H1 (cell line): ENCODE measurements at regions not wholly inside any gene's neighbourhood (a gene's known extent, or its start where the extent isn't known, plus 50 kb on each side); places are given as distances from the start of the nearest gene placed in this dataset.

ENCODE experiments used
- CTCF ChIA-PET: fragments of 300-600 bp; sonication (Branson Sonifier 250); formaldehyde crosslinking; loops from one replicate; lab custom pipeline; 2021; ENCODE audit not compliant: partially characterized antibody; lab: Charles Lee
- POLR2A ChIA-PET: fragments of 300-600 bp; sonication (Branson Sonifier 250); formaldehyde crosslinking; loops from one replicate; lab custom pipeline; 2021; ENCODE audit warnings: inconsistent platforms; ENCODE audit not compliant: partially characterized antibody; lab: Charles Lee
- DNase-seq, 2 experiments: peaks; one replicate each; pipeline versions ENCODE4 v3.0.0 to v3.0.0-alpha.2; 2010 to 2022; ENCODE audit warnings: low spot score in 2 of 2, low read depth in 1 of 2, mixed read lengths in 1 of 2
- FAIRE-seq: peaks from 2 replicates; lab custom pipeline; 2011; peaks lifted over from hg19 to GRCh38; lab: Jason Lieb, UNC
- H2AFZ ChIP-seq: 2 replicates; pipeline ENCODE4 v1.8.1; 2012; ENCODE audit warnings: low read length, inconsistent platforms
- H2AK5ac ChIP-seq: 2 replicates; pipeline ENCODE4 v1.6.1; 2013; ENCODE audit warnings: low read depth, low read length
- H2BK120ac ChIP-seq: replicated peaks from 2 replicates; pipeline ENCODE3; 2013; ENCODE audit warnings: low read depth, low read length, inconsistent platforms
- H2BK12ac ChIP-seq: 2 replicates; pipeline ENCODE4 v1.6.1; 2013; ENCODE audit warnings: low read depth, low read length
- H2BK15ac ChIP-seq: 2 replicates; pipeline ENCODE4 v1.6.1; 2013; ENCODE audit warnings: low read length
- H2BK20ac ChIP-seq: 2 replicates; pipeline ENCODE4 v1.6.1; 2013; ENCODE audit warnings: low read length
- H2BK5ac ChIP-seq: 2 replicates; pipeline ENCODE4 v1.6.1; 2013; ENCODE audit warnings: low read depth, low read length
- H3K14ac ChIP-seq: 2 replicates; pipeline ENCODE4 v1.6.1; 2013; ENCODE audit warnings: inconsistent platforms; ENCODE audit not compliant: insufficient read length
- H3K18ac ChIP-seq: 2 replicates; pipeline ENCODE4 v1.6.1; 2013; ENCODE audit warnings: low read length; ENCODE audit errors: extremely low read depth
- H3K23ac ChIP-seq: 2 replicates; pipeline ENCODE4 v1.6.1; 2013; ENCODE audit warnings: inconsistent platforms; ENCODE audit not compliant: insufficient read length
- H3K23me2 ChIP-seq: 2 replicates; pipeline ENCODE4 v1.6.1; 2013; ENCODE audit warnings: low read depth, low read length
- H3K27ac ChIP-seq: 2 replicates; pipeline ENCODE4 v1.6.1; 2011; ENCODE audit warnings: low read depth, low read length, inconsistent platforms
- H3K27me3 ChIP-seq, 4 experiments: replicated peaks in 1 of 4; 1 replicate in 1 of 4; 2 replicates in 3 of 4; pipeline versions ENCODE4 v1.6.1 to v1.8.1; 2011 to 2013; ENCODE audit warnings: low read length in 3 of 4, mild to moderate bottlenecking in 3 of 4, inconsistent platforms in 2 of 4, mixed read lengths in 2 of 4, moderate library complexity in 1 of 4; ENCODE audit not compliant: control insufficient read depth in 3 of 4, insufficient read depth in 3 of 4; ENCODE audit errors: extremely low read depth in 1 of 4
- H3K36me3 ChIP-seq, 4 experiments: 2 replicates each; pipeline versions ENCODE4 v1.6.1 to v1.8.1; 2011 to 2013; ENCODE audit warnings: mild to moderate bottlenecking in 4 of 4, low read length in 3 of 4, moderate library complexity in 2 of 4, control low read depth in 1 of 4, inconsistent platforms in 1 of 4; ENCODE audit not compliant: insufficient read depth in 4 of 4, control insufficient read depth in 2 of 4
- H3K4ac ChIP-seq: replicated peaks from 2 replicates; pipeline ENCODE3; 2013; ENCODE audit warnings: low read length, low read depth, mixed read lengths, inconsistent platforms; ENCODE audit not compliant: insufficient read length
- H3K4me1 ChIP-seq, 4 experiments: replicated peaks in 1 of 4; 1 replicate in 1 of 4; 2 replicates in 3 of 4; pipeline versions ENCODE4 v1.6.1 to v1.8.1; 2011 to 2013; ENCODE audit warnings: low read length in 3 of 4, inconsistent platforms in 2 of 4, mixed read lengths in 1 of 4; ENCODE audit not compliant: insufficient read depth in 4 of 4, control insufficient read depth in 3 of 4
- H3K4me2 ChIP-seq, 2 experiments: 2 replicates each; pipeline versions ENCODE4 v1.6.1 to v1.8.1; 2011 to 2013; ENCODE audit warnings: low read depth in 2 of 2, low read length in 2 of 2, control low read depth in 1 of 2, inconsistent platforms in 1 of 2, mild to moderate bottlenecking in 1 of 2; ENCODE audit not compliant: insufficient read depth in 1 of 2
- H3K4me3 ChIP-seq, 4 experiments: fragments of 200-600, 300-600 bp in 1 of 4; sonication (generic), shearing (Covaris generic), sonication (Bioruptor Twin) in 1 of 4; 2 replicates each; pipeline versions ENCODE4 v1.5.1 to v1.8.1; 2011 to 2016; ENCODE audit warnings: low read length in 4 of 4, low read depth in 3 of 4, control low read depth in 2 of 4, inconsistent platforms in 2 of 4, mild to moderate bottlenecking in 2 of 4, mixed read lengths in 1 of 4, moderate library complexity in 1 of 4; ENCODE audit not compliant: insufficient read depth in 2 of 4; ENCODE audit errors: extremely low read depth in 1 of 4
- H3K56ac ChIP-seq: replicated peaks from 2 replicates; pipeline ENCODE3; 2013; ENCODE audit warnings: low read depth, mild to moderate bottlenecking, mixed read lengths, low read length, inconsistent platforms; ENCODE audit not compliant: insufficient read length
- H3K79me1 ChIP-seq: 2 replicates; pipeline ENCODE4 v1.6.1; 2013; ENCODE audit warnings: low read depth, low read length, control low read depth
- H3K79me2 ChIP-seq, 2 experiments: 2 replicates each; pipeline versions ENCODE4 v1.6.1 to v1.8.1; 2012 to 2013; ENCODE audit warnings: low read length in 2 of 2, mild to moderate bottlenecking in 2 of 2, inconsistent platforms in 1 of 2; ENCODE audit not compliant: insufficient read depth in 2 of 2, control insufficient read depth in 1 of 2
- H3K9ac ChIP-seq, 4 experiments: replicated peaks in 1 of 4; 1 replicate in 1 of 4; 2 replicates in 3 of 4; pipeline versions ENCODE4 v1.6.1 to v1.8.1; 2011 to 2013; ENCODE audit warnings: low read depth in 3 of 4, low read length in 3 of 4, control low read depth in 2 of 4, mild to moderate bottlenecking in 2 of 4, moderate library complexity in 2 of 4, inconsistent platforms in 1 of 4; ENCODE audit errors: extremely low read depth in 1 of 4
- H3K9me3 ChIP-seq, 2 experiments: 2 replicates each; pipeline versions ENCODE4 v1.6.1 to v1.8.1; 2012 to 2013; ENCODE audit warnings: mild to moderate bottlenecking in 2 of 2, moderate library complexity in 2 of 2, control low read depth in 1 of 2, inconsistent platforms in 1 of 2, low read depth in 1 of 2, low read length in 1 of 2, mixed read lengths in 1 of 2; ENCODE audit not compliant: insufficient read depth in 2 of 2
- H4K20me1 ChIP-seq, 2 experiments: replicated peaks in 1 of 2; 2 replicates each; pipeline versions ENCODE3 to v1.8.1; 2011 to 2013; ENCODE audit warnings: inconsistent platforms in 2 of 2, low read length in 2 of 2, mild to moderate bottlenecking in 1 of 2; ENCODE audit not compliant: insufficient read depth in 2 of 2, control insufficient read depth in 1 of 2
- H4K5ac ChIP-seq: 2 replicates; pipeline ENCODE4 v1.6.1; 2013; ENCODE audit warnings: low read length, low read depth, mixed read lengths, inconsistent platforms; ENCODE audit not compliant: insufficient read length
- H4K8ac ChIP-seq: 2 replicates; pipeline ENCODE4 v1.8.0; 2013; ENCODE audit warnings: mild to moderate bottlenecking, moderate library complexity, low read length, inconsistent platforms; ENCODE audit not compliant: insufficient read depth; ENCODE audit errors: extremely low read depth
- H4K91ac ChIP-seq: replicated peaks from 2 replicates; pipeline ENCODE3; 2013; ENCODE audit warnings: low read length, mixed read lengths, inconsistent platforms; ENCODE audit not compliant: insufficient read length
- ASH2L ChIP-seq: fragments of 200-600, 300-600 bp; sonication (generic); IDR thresholded peaks from one replicate; pipeline ENCODE4 v1.7.1; 2017; ENCODE audit warnings: low read length
- CBX5 ChIP-seq: fragments of 300-800, 300-1000 bp; sonication (generic); IDR thresholded peaks from 2 replicates; pipeline ENCODE4 v1.7.1; 2016; ENCODE audit warnings: antibody characterized with exemption, low read length, low read depth
- CEBPB ChIP-seq: IDR thresholded peaks from 2 replicates; pipeline ENCODE4 v1.6.1; 2012; ENCODE audit warnings: low read depth, low read length
- CHD2 ChIP-seq: IDR thresholded peaks from 2 replicates; pipeline ENCODE4 v1.6.1; 2012; ENCODE audit warnings: low read length, improper control_type of control experiment
- CREB1 ChIP-seq: IDR thresholded peaks from 2 replicates; pipeline ENCODE4 v1.6.1; 2012; ENCODE audit warnings: inconsistent platforms
- E2F6 ChIP-seq: IDR thresholded peaks from 2 replicates; pipeline ENCODE4 v1.6.1; 2012; ENCODE audit warnings: inconsistent platforms
- GTF2F1 ChIP-seq: IDR thresholded peaks from 2 replicates; pipeline ENCODE4 v1.6.1; 2012; ENCODE audit warnings: low read depth, low read length, improper control_type of control experiment, borderline replicate concordance
- NRF1 ChIP-seq: IDR thresholded peaks from 2 replicates; pipeline ENCODE4 v1.6.1; 2011; ENCODE audit warnings: mild to moderate bottlenecking, low read depth, low read length, improper control_type of control experiment
- SAP30 ChIP-seq: fragments of 300-600 bp; sonication (generic); IDR thresholded peaks from 2 replicates; pipeline ENCODE4 v1.7.1; 2012; ENCODE audit warnings: low read length, moderate library complexity, mild to moderate bottlenecking, inconsistent platforms; ENCODE audit not compliant: insufficient read depth, insufficient replicate concordance
- SIN3A ChIP-seq, 2 experiments: IDR thresholded peaks in 1 of 2; conservative IDR thresholded peaks in 1 of 2; 2 replicates each; pipeline ENCODE4 v1.6.1; 2011 to 2012; ENCODE audit warnings: low read length in 2 of 2, improper control_type of control experiment in 1 of 2, low read depth in 1 of 2, mild to moderate bottlenecking in 1 of 2
- SP2 ChIP-seq: IDR thresholded peaks from 2 replicates; pipeline ENCODE4 v1.6.1; 2012; ENCODE audit warnings: mild to moderate bottlenecking, low read length, inconsistent platforms
- SRF ChIP-seq: IDR thresholded peaks from 2 replicates; pipeline ENCODE4 v1.6.1; 2011; ENCODE audit warnings: mild to moderate bottlenecking, low read depth, low read length, moderate library complexity
- TCF12 ChIP-seq: IDR thresholded peaks from 2 replicates; pipeline ENCODE4 v1.6.1; 2011; ENCODE audit warnings: low read depth, mild to moderate bottlenecking, low read length
- TEAD4 ChIP-seq: IDR thresholded peaks from 2 replicates; pipeline ENCODE4 v1.6.1; 2012; ENCODE audit warnings: low read depth, low read length, inconsistent platforms, mixed read lengths
- whole genome bisulfite sequencing, 2 experiments: shearing (Covaris generic) in 1 of 2; methylation state at CpG; one replicate each; pipeline versions ENCODE4 v1.1.6 to v1.1.7; 2013 to 2015; ENCODE audit warnings: low lambda C conversion rate in 2 of 2, mixed read lengths in 2 of 2, inconsistent platforms in 1 of 2, low coverage in 1 of 2, missing lambda C conversion rate in 1 of 2; ENCODE audit not compliant: insufficient replicate concordance in 2 of 2, insufficient coverage in 1 of 2, insufficient read length in 1 of 2; ENCODE audit errors: extremely low coverage in 1 of 2, missing lambda C conversion rate in 1 of 2; 5-methylcytosine and 5-hydroxymethylcytosine counted together

DNA sequence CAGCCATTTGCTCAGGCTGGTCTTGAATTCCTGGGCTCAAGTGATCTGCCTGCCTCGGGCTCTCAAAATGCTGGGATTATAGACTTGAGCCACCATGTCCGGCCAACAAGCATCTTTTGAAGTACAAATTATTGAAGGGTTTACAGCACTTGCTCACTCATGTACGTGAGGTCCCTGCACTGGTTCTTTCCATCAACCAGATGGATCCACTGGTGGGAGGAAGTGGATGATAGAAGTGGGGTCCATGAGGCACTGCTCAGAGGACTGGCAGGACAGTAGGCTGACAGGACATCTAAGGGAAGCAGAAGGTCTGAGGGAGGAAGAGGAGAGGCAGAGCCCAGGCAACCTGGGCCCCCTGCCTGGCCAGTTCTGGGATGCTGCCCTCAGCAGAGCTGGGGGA is 109.2 kb upstream of the NXT1 start:
- no peak overlapping the region for H3K14ac ChIP-seq
- H2BK15ac ChIP-seq: no peak overlapping the region
- H2AFZ ChIP-seq: no peak overlapping the region
- H3K18ac ChIP-seq: no peak overlapping the region
- ChIA-PET CTCF (interaction anchor here (1.0 to 1.5 kb wide), 3 partner anchors 62 to 99 kb away, joined by 3 to 5 read pairs (median 4); no protein-coding TSS in a partner anchor), POLR2A (no interaction called here)
- no peak overlapping the region for H3K4me3 ChIP-seq
- no peaks in the 10 kb centered on the region for H3K9me3 ChIP-seq
- no peak overlapping the region for H4K5ac ChIP-seq
- H3K4ac ChIP-seq: no peak overlapping the region
- no peak overlapping the region for H4K8ac ChIP-seq
- DNase-seq (peak in 1 of 2 experiments; percentile 10), FAIRE-seq (no peak)
- H3K9ac ChIP-seq: no peak overlapping the region
- H3K23ac ChIP-seq: no peak overlapping the region
- no peak overlapping the region for H2AK5ac ChIP-seq
- H3K79me2 ChIP-seq: no peaks in the 10 kb centered on the region
- 87% methylated on average over 3 of the region's 3 CpGs; no CpG with 5 or more reads in 1 of the 2 experiments for WGBS, 2 experiments
- no peaks in the 10 kb centered on the region for H3K36me3 ChIP-seq
- no peaks in the 10 kb centered on the region for H3K23me2 ChIP-seq
- no peaks in the 10 kb centered on the region for H4K20me1 ChIP-seq
- no peak overlapping the region for H2BK120ac ChIP-seq
- H4K91ac ChIP-seq: no peak overlapping the region
- TF ChIP-seq TCF12 (no peak), E2F6 (no peak), CEBPB (no peak), SRF (no peak), CHD2 (no peak), ASH2L (no peak), SP2 (no peak), SAP30 (no peak), CBX5 (no peak), SIN3A (conservative IDR thresholded peaks at IDR 0.05 in 1 of 2, IDR thresholded peaks at IDR 0.05 in 1 of 2; ENCODE audit: low read depth in 1 of 2, low read length in 2 of 2) (no peak), NRF1 (no peak), GTF2F1 (no peak), CREB1 (no peak), TEAD4 (no peak)
- no peak overlapping the region for H2BK20ac ChIP-seq
- no peak overlapping the region for H2BK12ac ChIP-seq
- no peak overlapping the region for H3K27ac ChIP-seq
- H3K4me1 ChIP-seq: no peaks in the 10 kb centered on the region
- H3K4me2 ChIP-seq: no peak overlapping the region
- no peaks in the 10 kb centered on the region for H3K79me1 ChIP-seq
- no peak overlapping the region for H2BK5ac ChIP-seq
- H3K27me3 ChIP-seq: no peaks in the 10 kb centered on the region
- H3K56ac ChIP-seq: no peak overlapping the region
